Mesendoderm (in vitro differentiated cells): ENCODE measurements at regions not wholly inside any gene's neighbourhood (a gene's known extent, or its start where the extent isn't known, plus 50 kb on each side); places are given as distances from the start of the nearest gene placed in this dataset.

ENCODE experiments used
- DNase-seq: peaks from one replicate; pipeline ENCODE4 v3.0.0; 2013
- H2AK5ac ChIP-seq: 2 replicates; pipeline ENCODE4 v1.6.1; 2013; ENCODE audit warnings: low read length, inconsistent platforms
- H2BK120ac ChIP-seq: 2 replicates; pipeline ENCODE4 v1.6.1; 2013; ENCODE audit warnings: low read depth, mild to moderate bottlenecking, low read length, moderate library complexity, mixed read lengths
- H2BK15ac ChIP-seq: replicated peaks from 2 replicates; pipeline ENCODE4 v1.6.1; 2013; ENCODE audit warnings: low read depth, mild to moderate bottlenecking, moderate library complexity
- H2BK5ac ChIP-seq: 2 replicates; pipeline ENCODE4 v1.6.1; 2013; ENCODE audit warnings: low read length, inconsistent platforms
- H3K18ac ChIP-seq: 2 replicates; pipeline ENCODE4 v1.6.1; 2013; ENCODE audit warnings: mild to moderate bottlenecking, low read length, mixed read lengths
- H3K23ac ChIP-seq: one replicate; pipeline ENCODE4 v1.6.1; 2013; ENCODE audit warnings: low read length
- H3K27ac ChIP-seq: 2 replicates; pipeline ENCODE4 v1.5.1; 2013; ENCODE audit warnings: low read depth, mild to moderate bottlenecking, inconsistent platforms, low read length, moderate library complexity
- H3K27me3 ChIP-seq: 2 replicates; pipeline ENCODE4 v1.6.1; 2013; ENCODE audit warnings: low read length, control low read depth, mild to moderate bottlenecking, inconsistent platforms; ENCODE audit not compliant: insufficient read depth, poor library complexity
- H3K36me3 ChIP-seq: 2 replicates; pipeline ENCODE4 v1.6.1; 2013; ENCODE audit warnings: low read length, inconsistent platforms; ENCODE audit not compliant: control insufficient read depth, insufficient read depth
- H3K4ac ChIP-seq: one replicate; pipeline ENCODE4 v1.6.1; 2013; ENCODE audit warnings: low read depth, mild to moderate bottlenecking, low read length, moderate library complexity
- H3K4me1 ChIP-seq: 2 replicates; pipeline ENCODE4 v1.6.1; 2013; ENCODE audit warnings: low read depth, low read length, inconsistent platforms; ENCODE audit not compliant: control insufficient read depth
- H3K4me2 ChIP-seq: 2 replicates; pipeline ENCODE4 v1.6.1; 2013; ENCODE audit warnings: low read length
- H3K4me3 ChIP-seq: 2 replicates; pipeline ENCODE4 v1.5.1; 2013; ENCODE audit warnings: mild to moderate bottlenecking, low read length
- H3K56ac ChIP-seq: one replicate; pipeline ENCODE4 v1.6.1; 2013; ENCODE audit warnings: low read length
- H3K79me1 ChIP-seq: 2 replicates; pipeline ENCODE4 v1.6.1; 2013; ENCODE audit warnings: low read length, inconsistent platforms
- H3K79me2 ChIP-seq: 2 replicates; pipeline ENCODE4 v1.6.1; 2013; ENCODE audit warnings: mild to moderate bottlenecking, low read length; ENCODE audit not compliant: control insufficient read depth, insufficient read depth
- H3K9ac ChIP-seq: 2 replicates; pipeline ENCODE4 v1.6.1; 2013; ENCODE audit warnings: low read length, inconsistent platforms
- H4K5ac ChIP-seq: one replicate; pipeline ENCODE4 v1.6.1; 2013; ENCODE audit warnings: low read length
- H4K8ac ChIP-seq: one replicate; pipeline ENCODE4 v1.6.1; 2013; ENCODE audit warnings: low read depth, mild to moderate bottlenecking, control low read depth, low read length, moderate library complexity
- WGBS: extraction: QIAGEN DNeasy Blood & Tissue Kit; methylation state at CpG from one replicate; pipeline ENCODE4 v1.1.7; 2013; ENCODE audit warnings: low lambda C conversion rate, missing lambda C conversion rate; ENCODE audit not compliant: insufficient coverage; ENCODE audit errors: extremely low coverage; 5-methylcytosine and 5-hydroxymethylcytosine counted together

GRCh38 chrX:25819879-25820278, 318.3 kb upstream of the MAGEB18 start:
- H3K4me3 ChIP-seq = no peak overlapping the region
- H2BK15ac ChIP-seq = no peak overlapping the region
- no peak overlapping the region for H3K4me2 ChIP-seq
- no peak overlapping the region for H3K23ac ChIP-seq
- H4K5ac ChIP-seq = no peak overlapping the region
- no peak overlapping the region for H3K27ac ChIP-seq
- no peak overlapping the region for H2BK5ac ChIP-seq
- no peak for DNase-seq
- H3K27me3 ChIP-seq = no peaks in the 10 kb centered on the region
- H3K9ac ChIP-seq = no peak overlapping the region
- H2AK5ac ChIP-seq = no peak overlapping the region
- H3K79me2 ChIP-seq = no peaks in the 10 kb centered on the region
- no peaks in the 10 kb centered on the region for H3K36me3 ChIP-seq
- no peaks in the 10 kb centered on the region for H3K4me1 ChIP-seq
- no CpG with 5 or more reads among the region's 3 CpGs for WGBS
- no peak overlapping the region for H2BK120ac ChIP-seq
- no peak overlapping the region for H4K8ac ChIP-seq
- H3K4ac ChIP-seq = no peak overlapping the region
- H3K18ac ChIP-seq = no peak overlapping the region
- H3K79me1 ChIP-seq = no peaks in the 10 kb centered on the region
- no peak overlapping the region for H3K56ac ChIP-seq

DNA sequence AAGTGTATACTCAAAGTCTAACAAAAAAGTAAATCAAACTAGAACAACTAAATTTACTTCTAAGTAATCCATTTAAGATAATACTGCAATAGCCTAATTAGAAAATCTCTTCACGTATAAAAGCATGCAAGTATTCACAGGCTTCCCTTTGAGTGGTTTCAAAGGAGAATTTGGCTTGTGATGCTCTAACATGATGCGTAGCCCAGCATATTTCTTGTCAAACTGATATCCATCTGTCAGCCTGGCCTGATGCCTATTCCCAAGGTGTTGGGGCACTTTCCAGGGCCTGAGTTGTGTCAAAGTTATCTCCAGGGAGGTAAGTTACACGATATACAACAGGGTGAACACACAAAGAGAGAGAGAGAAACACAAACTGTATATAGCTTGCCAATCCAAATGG, 287.0 kb upstream of the MAGEB18 start:
- H3K36me3 ChIP-seq = no peaks in the 10 kb centered on the region
- no CpG with 5 or more reads among the region's 3 CpGs for WGBS
- H3K4me1 ChIP-seq = no peaks in the 10 kb centered on the region
- DNase-seq = no peak
- H4K5ac ChIP-seq = no peak overlapping the region
- no peak overlapping the region for H3K23ac ChIP-seq
- H2BK5ac ChIP-seq = no peak overlapping the region
- H3K79me2 ChIP-seq = no peaks in the 10 kb centered on the region
- H3K27ac ChIP-seq = no peak overlapping the region
- H3K27me3 ChIP-seq = no peaks in the 10 kb centered on the region
- H2AK5ac ChIP-seq = no peak overlapping the region
- no peak overlapping the region for H3K4me2 ChIP-seq
- no peak overlapping the region for H2BK15ac ChIP-seq
- no peak overlapping the region for H3K56ac ChIP-seq
- no peak overlapping the region for H3K9ac ChIP-seq
- H3K4me3 ChIP-seq = no peak overlapping the region
- H2BK120ac ChIP-seq = no peak overlapping the region
- no peaks in the 10 kb centered on the region for H3K79me1 ChIP-seq
- no peak overlapping the region for H3K4ac ChIP-seq
- no peak overlapping the region for H3K18ac ChIP-seq
- H4K8ac ChIP-seq = no peak overlapping the region

GRCh38 chrX:25853002-25853479, 285.1 kb upstream of the MAGEB18 start:
- no CpG with 5 or more reads among the region's 3 CpGs for WGBS

GRCh38 chrX:25858273-25858880, 279.8 kb upstream of the MAGEB18 start:
- Histone ChIP-seq H3K23ac (no peak overlapping the region), H3K79me1 (no peaks in the 10 kb centered on the region), H4K5ac (no peak overlapping the region), H3K27me3 (no peaks in the 10 kb centered on the region), H3K9ac (no peak overlapping the region), H3K18ac (no peak overlapping the region), H2AK5ac (no peak overlapping the region), H3K4me2 (no peak overlapping the region), H3K36me3 (no peaks in the 10 kb centered on the region), H2BK15ac (no peak overlapping the region), H2BK120ac (no peak overlapping the region), H3K79me2 (no peaks in the 10 kb centered on the region), H3K4me3 (no peak overlapping the region), H3K27ac (no peak overlapping the region), H2BK5ac (no peak overlapping the region), H3K4me1 (no peaks in the 10 kb centered on the region), H4K8ac (no peak overlapping the region), H3K56ac (no peak overlapping the region), H3K4ac (no peak overlapping the region)
- DNase-seq = peak; percentile 19
- no CpG with 5 or more reads among the region's 3 CpGs for WGBS

More at GRCh38 chrX:25853002-25853479, 285.1 kb upstream of the MAGEB18 start:
- Histone ChIP-seq H4K5ac (no peak overlapping the region), H3K4me1 (no peaks in the 10 kb centered on the region), H3K56ac (no peak overlapping the region), H3K18ac (no peak overlapping the region), H3K79me2 (no peaks in the 10 kb centered on the region), H3K79me1 (no peaks in the 10 kb centered on the region), H3K4ac (no peak overlapping the region), H3K4me2 (no peak overlapping the region), H3K4me3 (no peak overlapping the region), H3K36me3 (no peaks in the 10 kb centered on the region), H2BK120ac (no peak overlapping the region), H2AK5ac (no peak overlapping the region), H3K9ac (no peak overlapping the region), H3K27ac (no peak overlapping the region), H3K23ac (no peak overlapping the region), H2BK15ac (no peak overlapping the region), H2BK5ac (no peak overlapping the region), H3K27me3 (no peaks in the 10 kb centered on the region), H4K8ac (no peak overlapping the region)
- no peak for DNase-seq

DNA sequence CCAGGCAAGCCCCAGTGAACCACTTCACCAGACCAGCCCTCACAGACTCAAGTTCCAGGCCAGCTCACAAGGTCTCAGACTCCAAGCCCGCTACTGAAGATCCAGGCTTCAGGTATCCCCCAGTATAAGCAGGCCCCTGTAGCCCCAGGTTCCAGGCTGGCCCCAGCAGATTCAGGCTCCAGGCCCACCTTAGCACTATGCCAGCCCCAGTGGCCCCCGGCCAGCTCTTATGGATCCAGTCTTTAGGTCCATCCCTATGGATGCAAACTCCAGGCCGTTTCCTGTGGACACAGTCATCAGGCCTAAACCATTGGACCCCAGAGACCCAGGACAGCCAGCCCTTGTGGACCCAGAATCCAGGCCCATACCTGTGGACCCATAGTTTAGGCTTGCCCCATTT, 277.8 kb upstream of the MAGEB18 start:
- no CpG with 5 or more reads among the region's 3 CpGs for WGBS
- no peaks in the 10 kb centered on the region for H3K4me1 ChIP-seq
- no peak for DNase-seq

DNA sequence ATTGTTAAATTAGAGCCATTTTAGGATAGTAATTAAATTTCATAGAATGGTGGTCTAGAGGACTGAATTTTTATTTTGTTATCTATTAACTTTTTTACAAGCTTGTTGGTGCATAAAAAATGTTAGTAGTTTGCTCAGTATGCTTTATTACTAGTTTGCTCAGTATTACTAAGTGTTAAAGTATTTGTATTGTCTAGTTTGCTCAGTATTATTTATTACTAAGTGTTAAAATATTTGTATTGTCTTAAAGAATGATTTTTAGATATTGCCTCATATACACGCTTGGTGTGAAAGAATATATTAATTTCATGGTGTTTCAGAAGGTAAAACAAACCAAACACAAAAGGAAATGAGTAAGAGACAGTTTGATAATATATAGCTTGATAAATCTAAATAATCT, 268.4 kb upstream of the MAGEB18 start:
- Histone ChIP-seq H3K27ac (no peak overlapping the region), H3K9ac (no peak overlapping the region), H3K79me1 (no peaks in the 10 kb centered on the region), H3K23ac (no peak overlapping the region), H3K4me3 (no peak overlapping the region), H3K56ac (no peak overlapping the region), H3K36me3 (no peaks in the 10 kb centered on the region), H3K27me3 (no peaks in the 10 kb centered on the region), H3K4me1 (no peaks in the 10 kb centered on the region), H2BK120ac (no peak overlapping the region), H3K79me2 (no peaks in the 10 kb centered on the region), H2AK5ac (no peak overlapping the region), H3K4ac (no peak overlapping the region), H3K4me2 (no peak overlapping the region), H4K5ac (no peak overlapping the region), H2BK15ac (no peak overlapping the region), H3K18ac (no peak overlapping the region), H4K8ac (no peak overlapping the region), H2BK5ac (no peak overlapping the region)
- no peak for DNase-seq
- no CpG with 5 or more reads among the region's 1 CpG for WGBS

More for the DNA sequence above, 277.8 kb upstream of the MAGEB18 start:
- H3K23ac ChIP-seq = no peak overlapping the region
- no peak overlapping the region for H3K4me3 ChIP-seq
- no peak overlapping the region for H3K4ac ChIP-seq
- H2BK15ac ChIP-seq = no peak overlapping the region
- no peak overlapping the region for H3K27ac ChIP-seq
- no peaks in the 10 kb centered on the region for H3K36me3 ChIP-seq
- H2BK120ac ChIP-seq = no peak overlapping the region
- no peak overlapping the region for H2AK5ac ChIP-seq
- no peak overlapping the region for H4K8ac ChIP-seq
- no peaks in the 10 kb centered on the region for H3K27me3 ChIP-seq
- no peaks in the 10 kb centered on the region for H3K79me2 ChIP-seq
- H3K4me2 ChIP-seq = no peak overlapping the region
- no peak overlapping the region for H4K5ac ChIP-seq
- no peak overlapping the region for H3K56ac ChIP-seq
- no peak overlapping the region for H3K9ac ChIP-seq
- H3K79me1 ChIP-seq = no peaks in the 10 kb centered on the region
- H3K18ac ChIP-seq = no peak overlapping the region
- H2BK5ac ChIP-seq = no peak overlapping the region
